BJ (cell line): ENCODE measurements at regions not wholly inside any gene's neighbourhood (a gene's known extent, or its start where the extent isn't known, plus 50 kb on each side); places are given as distances from the start of the nearest gene placed in this dataset.

Source experiments
- CTCF ChIA-PET: fragments of 350-600 bp; formaldehyde crosslinking; extraction: SDS; loops from one replicate; lab custom pipeline; 2021; ENCODE audit warnings: antibody characterized with exemption, inconsistent platforms; lab: Yijun Ruan, JAX
- POLR2A ChIA-PET: fragments of 300-600 bp; sonication (Branson Sonifier 250); formaldehyde crosslinking; extraction: SDS; loops from one replicate; lab custom pipeline; 2021; ENCODE audit warnings: antibody characterized with exemption; lab: Charles Lee
- DNase-seq: peaks from one replicate; pipeline ENCODE4 v3.0.0-alpha.2; 2011; ENCODE audit warnings: low read depth
- H3K27me3 ChIP-seq: 2 replicates; pipeline ENCODE4 v1.6.0; 2011; ENCODE audit warnings: low read length; ENCODE audit not compliant: control insufficient read depth, insufficient read depth
- H3K36me3 ChIP-seq: 2 replicates; pipeline ENCODE4 v1.5.1; 2011; ENCODE audit warnings: low read length; ENCODE audit not compliant: control insufficient read depth, insufficient read depth
- H3K4me3 ChIP-seq: 2 replicates; pipeline ENCODE4 v1.5.1; 2011; ENCODE audit warnings: low read depth, mild to moderate bottlenecking, control low read depth, low read length
- CTCF ChIP-seq: IDR thresholded peaks from 2 replicates; pipeline ENCODE4 v1.5.1; 2011; ENCODE audit warnings: low read depth, mild to moderate bottlenecking, control low read depth, inconsistent platforms, low read length, moderate library complexity; ENCODE audit not compliant: insufficient read depth

GRCh38 chr17:22435231-22435974, 743.1 kb downstream of the KCNJ18 start:
- Histone ChIP-seq H3K4me3 (no peak overlapping the region), H3K27me3 (no peaks in the 10 kb centered on the region), H3K36me3 (no peaks in the 10 kb centered on the region)
- CTCF ChIA-PET, result no interaction called here
- POLR2A ChIA-PET, result no interaction called here
- DNase-seq, result no peak
- TF ChIP-seq CTCF, result no peak

- POLR2A ChIA-PET, result no interaction called here
- DNase-seq, result no peak
- Histone ChIP-seq H3K27me3 (no peaks in the 10 kb centered on the region), H3K36me3 (no peaks in the 10 kb centered on the region), H3K4me3 (no peak overlapping the region)
- no peak for TF ChIP-seq CTCF
- CTCF ChIA-PET, result no interaction called here
These were observed 749.5 kb downstream of the KCNJ18 start for GRCh38 chr17:22441776-22442175.

- DNase-seq, result no peak
- no peak for TF ChIP-seq CTCF
- ChIA-PET POLR2A (no interaction called here), CTCF (no interaction called here)
- H3K27me3 ChIP-seq, result no peaks in the 10 kb centered on the region
- H3K36me3 ChIP-seq, result no peaks in the 10 kb centered on the region
- H3K4me3 ChIP-seq, result no peak overlapping the region
These were observed 750.7 kb downstream of the KCNJ18 start for GRCh38 chr17:22443061-22443460.

GRCh38 chr17:22453181-22453580, 760.9 kb downstream of the KCNJ18 start:
- Histone ChIP-seq H3K27me3 (no peaks in the 10 kb centered on the region), H3K4me3 (no peak overlapping the region), H3K36me3 (no peaks in the 10 kb centered on the region)
- CTCF ChIA-PET, result no interaction called here
- DNase-seq, result no peak
- no peak for TF ChIP-seq CTCF
- POLR2A ChIA-PET, result no interaction called here

- ChIA-PET POLR2A (no interaction called here), CTCF (no interaction called here)
- no peak overlapping the region for H3K4me3 ChIP-seq
- TF ChIP-seq CTCF, result no peak
- H3K36me3 ChIP-seq, result no peaks in the 10 kb centered on the region
- no peaks in the 10 kb centered on the region for H3K27me3 ChIP-seq
- no peak for DNase-seq
These were observed 762.0 kb downstream of the KCNJ18 start for GRCh38 chr17:22454070-22454999.
